ENCODE measurements at regions not wholly inside any gene's neighbourhood (a gene's known extent, or its start where the extent isn't known, plus 50 kb on each side); places are given as distances from the start of the nearest gene placed in this dataset.

GRCh38 chr3:31004025-31004678 lies 109.7 kb upstream of the GADL1 start:
- H3K27me3 ChIP-seq (ENCODE audit: control insufficient read depth, insufficient read depth, low read length): peaks cover 45% of the 10 kb centered on the region
- H3K4me3 ChIP-seq (ENCODE audit: low read depth, low read length): no peak overlapping the region
- H3K27ac ChIP-seq (ENCODE audit: low read depth, low read length): no peak overlapping the region
- H3K4me1 ChIP-seq (ENCODE audit: control insufficient read depth, insufficient read depth, low read length): peaks cover 4% of the 10 kb centered on the region; the same call in 1 of the 2 replicates
- H3K9me3 ChIP-seq (ENCODE audit: control insufficient read depth, insufficient read depth, low read length): no peaks in the 10 kb centered on the region
- H3K9ac ChIP-seq (ENCODE audit: low read depth, low read length): no peak overlapping the region
- H3K36me3 ChIP-seq (ENCODE audit: control insufficient read depth, insufficient read depth, low read length): no peaks in the 10 kb centered on the region

- no peak overlapping the region for H3K27ac ChIP-seq (ENCODE audit: low read depth, low read length)
- H3K9ac ChIP-seq (ENCODE audit: low read depth, low read length): no peak overlapping the region
- H3K27me3 ChIP-seq (ENCODE audit: control insufficient read depth, insufficient read depth, low read length): peaks cover 82% of the 10 kb centered on the region
Measured at GRCh38 chr3:31008994-31009393, 114.5 kb upstream of the GADL1 start.

GRCh38 chr3:31009881-31010280 lies 115.4 kb upstream of the GADL1 start:
- peaks cover 88% of the 10 kb centered on the region for H3K27me3 ChIP-seq (ENCODE audit: control insufficient read depth, insufficient read depth, low read length)
- peak overlapping the region; percentile 26 for H3K27ac ChIP-seq (ENCODE audit: low read depth, low read length)
- H3K4me3 ChIP-seq (ENCODE audit: low read depth, low read length): no peak overlapping the region

More at GRCh38 chr3:31008994-31009393, 114.5 kb upstream of the GADL1 start:
- Histone ChIP-seq H3K4me3 (ENCODE audit: low read depth, low read length) (no peak overlapping the region), H3K4me1 (ENCODE audit: control insufficient read depth, insufficient read depth, low read length) (peaks cover 11% of the 10 kb centered on the region; the same call in 1 of the 2 replicates), H3K36me3 (ENCODE audit: control insufficient read depth, insufficient read depth, low read length) (no peaks in the 10 kb centered on the region), H3K9me3 (ENCODE audit: control insufficient read depth, insufficient read depth, low read length) (no peaks in the 10 kb centered on the region)

GRCh38 chr3:31010491-31010890 lies 116.0 kb upstream of the GADL1 start:
- Histone ChIP-seq H3K4me1 (ENCODE audit: control insufficient read depth, insufficient read depth, low read length) (peaks cover 11% of the 10 kb centered on the region; the same call in 1 of the 2 replicates), H3K27me3 (ENCODE audit: control insufficient read depth, insufficient read depth, low read length) (peaks cover 88% of the 10 kb centered on the region), H3K9me3 (ENCODE audit: control insufficient read depth, insufficient read depth, low read length) (no peaks in the 10 kb centered on the region), H3K36me3 (ENCODE audit: control insufficient read depth, insufficient read depth, low read length) (no peaks in the 10 kb centered on the region), H3K9ac (ENCODE audit: low read depth, low read length) (no peak overlapping the region), H3K4me3 (ENCODE audit: low read depth, low read length) (no peak overlapping the region), H3K27ac (ENCODE audit: low read depth, low read length) (peak overlapping the region; percentile 60)

More at GRCh38 chr3:31009881-31010280, 115.4 kb upstream of the GADL1 start:
- Histone ChIP-seq H3K9ac (ENCODE audit: low read depth, low read length) (no peak overlapping the region), H3K4me1 (ENCODE audit: control insufficient read depth, insufficient read depth, low read length) (peaks cover 11% of the 10 kb centered on the region; the same call in 1 of the 2 replicates), H3K36me3 (ENCODE audit: control insufficient read depth, insufficient read depth, low read length) (no peaks in the 10 kb centered on the region), H3K9me3 (ENCODE audit: control insufficient read depth, insufficient read depth, low read length) (no peaks in the 10 kb centered on the region)

GRCh38 chr3:31011380-31011779 lies 116.9 kb upstream of the GADL1 start:
- H3K27me3 ChIP-seq (ENCODE audit: control insufficient read depth, insufficient read depth, low read length): peaks cover 79% of the 10 kb centered on the region
- H3K9ac ChIP-seq (ENCODE audit: low read depth, low read length): no peak overlapping the region
- no peak overlapping the region for H3K4me3 ChIP-seq (ENCODE audit: low read depth, low read length)
- H3K4me1 ChIP-seq (ENCODE audit: control insufficient read depth, insufficient read depth, low read length): peaks cover 11% of the 10 kb centered on the region; the same call in 1 of the 2 replicates
- H3K9me3 ChIP-seq (ENCODE audit: control insufficient read depth, insufficient read depth, low read length): no peaks in the 10 kb centered on the region
- H3K36me3 ChIP-seq (ENCODE audit: control insufficient read depth, insufficient read depth, low read length): no peaks in the 10 kb centered on the region
- no peak overlapping the region for H3K27ac ChIP-seq (ENCODE audit: low read depth, low read length)

- no peak overlapping the region for H3K9ac ChIP-seq (ENCODE audit: low read depth, low read length)
- H3K9me3 ChIP-seq (ENCODE audit: control insufficient read depth, insufficient read depth, low read length): no peaks in the 10 kb centered on the region
- H3K27me3 ChIP-seq (ENCODE audit: control insufficient read depth, insufficient read depth, low read length): peaks cover 62% of the 10 kb centered on the region
- H3K27ac ChIP-seq (ENCODE audit: low read depth, low read length): no peak overlapping the region
- H3K36me3 ChIP-seq (ENCODE audit: control insufficient read depth, insufficient read depth, low read length): no peaks in the 10 kb centered on the region
- H3K4me1 ChIP-seq (ENCODE audit: control insufficient read depth, insufficient read depth, low read length): peaks cover 11% of the 10 kb centered on the region; the same call in 1 of the 2 replicates
- H3K4me3 ChIP-seq (ENCODE audit: low read depth, low read length): no peak overlapping the region
Measured at GRCh38 chr3:31013090-31013489, 118.6 kb upstream of the GADL1 start.

- no peaks in the 10 kb centered on the region for H3K36me3 ChIP-seq (ENCODE audit: control insufficient read depth, insufficient read depth, low read length)
- H3K27me3 ChIP-seq (ENCODE audit: control insufficient read depth, insufficient read depth, low read length): peaks cover 55% of the 10 kb centered on the region
- H3K4me1 ChIP-seq (ENCODE audit: control insufficient read depth, insufficient read depth, low read length): peaks cover 10% of the 10 kb centered on the region; the same call in 1 of the 2 replicates
- no peak overlapping the region for H3K9ac ChIP-seq (ENCODE audit: low read depth, low read length)
- no peaks in the 10 kb centered on the region for H3K9me3 ChIP-seq (ENCODE audit: control insufficient read depth, insufficient read depth, low read length)
- H3K27ac ChIP-seq (ENCODE audit: low read depth, low read length): no peak overlapping the region
- no peak overlapping the region for H3K4me3 ChIP-seq (ENCODE audit: low read depth, low read length)
Measured at GRCh38 chr3:31013843-31014242, 119.4 kb upstream of the GADL1 start.

GRCh38 chr3:31014317-31015040 lies 120.0 kb upstream of the GADL1 start:
- Histone ChIP-seq H3K4me1 (ENCODE audit: control insufficient read depth, insufficient read depth, low read length) (peaks cover 3% of the 10 kb centered on the region; the same call in 1 of the 2 replicates), H3K36me3 (ENCODE audit: control insufficient read depth, insufficient read depth, low read length) (no peaks in the 10 kb centered on the region), H3K27me3 (ENCODE audit: control insufficient read depth, insufficient read depth, low read length) (peaks cover 48% of the 10 kb centered on the region), H3K4me3 (ENCODE audit: low read depth, low read length) (no peak overlapping the region), H3K9me3 (ENCODE audit: control insufficient read depth, insufficient read depth, low read length) (no peaks in the 10 kb centered on the region), H3K27ac (ENCODE audit: low read depth, low read length) (no peak overlapping the region), H3K9ac (ENCODE audit: low read depth, low read length) (no peak overlapping the region)

GRCh38 chr3:31016196-31016595 lies 121.7 kb upstream of the GADL1 start:
- H3K9ac ChIP-seq (ENCODE audit: low read depth, low read length): no peak overlapping the region
- no peaks in the 10 kb centered on the region for H3K9me3 ChIP-seq (ENCODE audit: control insufficient read depth, insufficient read depth, low read length)
- H3K27ac ChIP-seq (ENCODE audit: low read depth, low read length): no peak overlapping the region
- peaks cover 34% of the 10 kb centered on the region for H3K27me3 ChIP-seq (ENCODE audit: control insufficient read depth, insufficient read depth, low read length)
- H3K36me3 ChIP-seq (ENCODE audit: control insufficient read depth, insufficient read depth, low read length): no peaks in the 10 kb centered on the region
- H3K4me3 ChIP-seq (ENCODE audit: low read depth, low read length): no peak overlapping the region
- no peaks in the 10 kb centered on the region for H3K4me1 ChIP-seq (ENCODE audit: control insufficient read depth, insufficient read depth, low read length)

GRCh38 chr3:31022716-31023115 lies 128.3 kb upstream of the GADL1 start:
- Histone ChIP-seq H3K9ac (ENCODE audit: low read depth, low read length) (no peak overlapping the region), H3K27me3 (ENCODE audit: control insufficient read depth, insufficient read depth, low read length) (no peaks in the 10 kb centered on the region; the same call in 1 of the 2 replicates), H3K4me3 (ENCODE audit: low read depth, low read length) (no peak overlapping the region), H3K27ac (ENCODE audit: low read depth, low read length) (no peak overlapping the region), H3K36me3 (ENCODE audit: control insufficient read depth, insufficient read depth, low read length) (no peaks in the 10 kb centered on the region), H3K9me3 (ENCODE audit: control insufficient read depth, insufficient read depth, low read length) (peaks cover 2% of the 10 kb centered on the region), H3K4me1 (ENCODE audit: control insufficient read depth, insufficient read depth, low read length) (no peaks in the 10 kb centered on the region)

GRCh38 chr3:31025541-31025940 lies 131.1 kb upstream of the GADL1 start:
- peaks cover 7% of the 10 kb centered on the region for H3K9me3 ChIP-seq (ENCODE audit: control insufficient read depth, insufficient read depth, low read length)
- no peak overlapping the region for H3K4me3 ChIP-seq (ENCODE audit: low read depth, low read length)
- H3K27ac ChIP-seq (ENCODE audit: low read depth, low read length): no peak overlapping the region
- no peak overlapping the region for H3K9ac ChIP-seq (ENCODE audit: low read depth, low read length)
- H3K27me3 ChIP-seq (ENCODE audit: control insufficient read depth, insufficient read depth, low read length): no peaks in the 10 kb centered on the region
- H3K4me1 ChIP-seq (ENCODE audit: control insufficient read depth, insufficient read depth, low read length): no peaks in the 10 kb centered on the region
- no peaks in the 10 kb centered on the region for H3K36me3 ChIP-seq (ENCODE audit: control insufficient read depth, insufficient read depth, low read length)

Data from HUES48 (cell line).